H9 (cell line): ENCODE measurements at regions not wholly inside any gene's neighbourhood (a gene's known extent, or its start where the extent isn't known, plus 50 kb on each side); places are given as distances from the start of the nearest gene placed in this dataset.
A peak's percentile ranks its signal among the peaks of the same experiment; 100 is the strongest.

Experiments
- DNase-seq: peaks from one replicate; pipeline ENCODE4 v3.0.0-alpha.2; 2017
- H2AFZ ChIP-seq: one replicate; pipeline ENCODE4 v1.6.1; 2013; ENCODE audit warnings: mild to moderate bottlenecking, low read length, control low read depth, moderate library complexity
- H2AK5ac ChIP-seq: 2 replicates; pipeline ENCODE4 v1.6.1; 2013; ENCODE audit warnings: low read length, control low read depth, mixed read lengths; ENCODE audit not compliant: insufficient read length
- H2BK120ac ChIP-seq: one replicate; pipeline ENCODE4 v1.6.1; 2013; ENCODE audit warnings: low read depth, mild to moderate bottlenecking, low read length, control low read depth, inconsistent platforms; ENCODE audit not compliant: poor library complexity, severe bottlenecking
- H2BK12ac ChIP-seq: 2 replicates; pipeline ENCODE4 v1.6.1; 2013; ENCODE audit warnings: low read length, control low read depth, mixed read lengths, low read depth; ENCODE audit not compliant: insufficient read length
- H2BK15ac ChIP-seq: 2 replicates; pipeline ENCODE4 v1.6.1; 2013; ENCODE audit warnings: low read depth, low read length, control low read depth
- H2BK20ac ChIP-seq: one replicate; pipeline ENCODE4 v1.6.1; 2013; ENCODE audit warnings: low read depth, mild to moderate bottlenecking, low read length, control low read depth, inconsistent platforms; ENCODE audit not compliant: poor library complexity, severe bottlenecking
- H2BK5ac ChIP-seq: 2 replicates; pipeline ENCODE4 v1.6.1; 2013; ENCODE audit warnings: low read length, control low read depth, mixed read lengths; ENCODE audit not compliant: insufficient read length
- H3K14ac ChIP-seq: 2 replicates; pipeline ENCODE4 v1.6.1; 2013; ENCODE audit warnings: low read length, control low read depth; ENCODE audit not compliant: insufficient read depth
- H3K18ac ChIP-seq: 2 replicates; pipeline ENCODE4 v1.6.1; 2013; ENCODE audit warnings: low read depth, mild to moderate bottlenecking, mixed read lengths, low read length, control low read depth; ENCODE audit not compliant: insufficient read length
- H3K23ac ChIP-seq: 2 replicates; pipeline ENCODE4 v1.6.1; 2013; ENCODE audit warnings: low read length, control low read depth, mixed read lengths, low read depth; ENCODE audit not compliant: insufficient read length
- H3K23me2 ChIP-seq: 2 replicates; pipeline ENCODE4 v1.6.1; 2013; ENCODE audit warnings: low read depth, mild to moderate bottlenecking, mixed read lengths, low read length, control low read depth; ENCODE audit not compliant: insufficient read length, poor library complexity, severe bottlenecking
- H3K27ac ChIP-seq: 2 replicates; pipeline ENCODE4 v1.5.1; 2013; ENCODE audit warnings: low read length, control low read depth, mixed read lengths, low read depth; ENCODE audit not compliant: insufficient read length
- H3K27me3 ChIP-seq: 2 replicates; pipeline ENCODE4 v1.6.1; 2013; ENCODE audit warnings: low read length, control low read depth, inconsistent platforms; ENCODE audit not compliant: insufficient read depth
- H3K4ac ChIP-seq: 2 replicates; pipeline ENCODE4 v1.6.1; 2013; ENCODE audit warnings: low read depth, mild to moderate bottlenecking, control low read depth, inconsistent platforms, low read length, moderate library complexity
- H3K4me1 ChIP-seq: 2 replicates; pipeline ENCODE4 v1.6.1; 2013; ENCODE audit warnings: low read length, control low read depth, inconsistent platforms; ENCODE audit not compliant: insufficient read depth
- H3K4me2 ChIP-seq: 2 replicates; pipeline ENCODE4 v1.6.1; 2013; ENCODE audit warnings: low read length, control low read depth, mixed read lengths; ENCODE audit not compliant: insufficient read length, insufficient read depth
- H3K56ac ChIP-seq: 2 replicates; pipeline ENCODE4 v1.6.1; 2013; ENCODE audit warnings: low read depth, mild to moderate bottlenecking, mixed read lengths, low read length, control low read depth; ENCODE audit not compliant: insufficient read length
- H3K79me1 ChIP-seq: 2 replicates; pipeline ENCODE4 v1.6.1; 2013; ENCODE audit warnings: low read depth, mild to moderate bottlenecking, moderate library complexity, low read length, control low read depth, inconsistent platforms; ENCODE audit not compliant: insufficient read depth, poor library complexity, severe bottlenecking
- H3K79me2 ChIP-seq: 2 replicates; pipeline ENCODE4 v1.6.1; 2013; ENCODE audit warnings: low read length, control low read depth, inconsistent platforms; ENCODE audit not compliant: insufficient read depth
- H3K9ac ChIP-seq: 2 replicates; pipeline ENCODE4 v1.6.1; 2013; ENCODE audit warnings: low read length, control low read depth, mixed read lengths; ENCODE audit not compliant: insufficient read length; ENCODE audit errors: extremely low read depth
- H3K9me3 ChIP-seq: one replicate; pipeline ENCODE4 v1.6.1; 2013; ENCODE audit warnings: low read depth, low read length, inconsistent platforms; ENCODE audit not compliant: control insufficient read depth
- H3T11ph ChIP-seq: one replicate; pipeline ENCODE4 v1.6.1; 2013; ENCODE audit warnings: mild to moderate bottlenecking, low read length, control low read depth, inconsistent platforms
- H4K20me1 ChIP-seq: one replicate; pipeline ENCODE4 v1.6.1; 2013; ENCODE audit not compliant: control insufficient read depth, insufficient read length, insufficient read depth
- H4K5ac ChIP-seq: 2 replicates; pipeline ENCODE4 v1.6.1; 2013; ENCODE audit warnings: low read depth, mild to moderate bottlenecking, mixed read lengths, low read length, control low read depth; ENCODE audit not compliant: insufficient read length
- H4K8ac ChIP-seq: replicated peaks from 2 replicates; pipeline ENCODE4 v1.6.1; 2013; ENCODE audit warnings: low read length, control low read depth, mixed read lengths, low read depth; ENCODE audit not compliant: insufficient read length
- H4K91ac ChIP-seq: 2 replicates; pipeline ENCODE4 v1.6.1; 2013; ENCODE audit warnings: low read depth, mild to moderate bottlenecking, moderate library complexity, mixed read lengths, low read length, control low read depth; ENCODE audit not compliant: insufficient read length
- H3K27ac Mint-ChIP-seq, 3 experiments: 2 replicates in 2 of 3; 3 replicates in 1 of 3; pipeline ENCODE4 v1.8.0; 2020 to 2021; ENCODE audit warnings: mixed read lengths in 3 of 3, mild to moderate bottlenecking in 1 of 3, moderate library complexity in 1 of 3
- H3K27me3 Mint-ChIP-seq: 2 replicates; pipeline ENCODE4 v1.8.0; 2021; ENCODE audit warnings: low read depth, mild to moderate bottlenecking, moderate library complexity, mixed read lengths
- H3K36me3 Mint-ChIP-seq, 3 experiments: 2 replicates in 2 of 3; 3 replicates in 1 of 3; pipeline ENCODE4 v1.8.0; 2020 to 2021; ENCODE audit warnings: low read depth in 3 of 3, mixed read lengths in 3 of 3; ENCODE audit not compliant: insufficient read depth in 1 of 3
- H3K4me1 Mint-ChIP-seq, 2 experiments: 2 replicates each; pipeline ENCODE4 v1.8.0; 2020; ENCODE audit warnings: mixed read lengths in 2 of 2
- H3K4me3 Mint-ChIP-seq, 2 experiments: 2 replicates in 1 of 2; 3 replicates in 1 of 2; pipeline ENCODE4 v1.8.0; 2020 to 2021; ENCODE audit warnings: mild to moderate bottlenecking in 2 of 2, mixed read lengths in 2 of 2, moderate library complexity in 1 of 2
- H3K9me3 Mint-ChIP-seq, 2 experiments: 2 replicates in 1 of 2; 3 replicates in 1 of 2; pipeline ENCODE4 v1.8.0; 2020; ENCODE audit warnings: mild to moderate bottlenecking in 2 of 2, mixed read lengths in 2 of 2, moderate library complexity in 1 of 2
- CTCF ChIP-seq: fragments of 200-600 bp; sonication (generic); conservative IDR thresholded peaks from 3 replicates; pipeline ENCODE4 v1.8.0; 2021; ENCODE audit warnings: antibody characterized with exemption, mild to moderate bottlenecking
- WGBS: extraction: QIAGEN DNeasy Blood & Tissue Kit; methylation state at CpG from one replicate; pipeline ENCODE4 v1.1.7; 2013; ENCODE audit warnings: missing lambda C conversion rate, low lambda C conversion rate, mixed read lengths; ENCODE audit not compliant: insufficient read length; ENCODE audit errors: extremely low coverage; 5-methylcytosine and 5-hydroxymethylcytosine counted together

GRCh38 chr2:505941-506340 is 171.3 kb downstream of the TMEM18 start:
- Histone ChIP-seq H3K9me3 (peaks cover 4% of the 10 kb centered on the region), H3K27me3 (no peaks in the 10 kb centered on the region), H3K18ac (no peak overlapping the region), H2BK12ac (no peak overlapping the region), H3K27ac (no peak overlapping the region), H3K4ac (no peak overlapping the region), H3K4me2 (no peak overlapping the region), H2AK5ac (no peak overlapping the region), H3K56ac (no peak overlapping the region), H4K20me1 (no peaks in the 10 kb centered on the region), H2AFZ (no peak overlapping the region), H3K79me1 (no peaks in the 10 kb centered on the region), H2BK20ac (no peak overlapping the region), H3K9ac (no peak overlapping the region), H2BK120ac (no peak overlapping the region), H4K91ac (no peak overlapping the region), H2BK15ac (no peak overlapping the region), H3K23ac (no peak overlapping the region), H3K23me2 (no peaks in the 10 kb centered on the region), H3K79me2 (no peaks in the 10 kb centered on the region), H3K14ac (no peak overlapping the region), H4K5ac (no peak overlapping the region), H4K8ac (no peak overlapping the region), H3T11ph (no peak overlapping the region), H2BK5ac (no peak overlapping the region), H3K4me1 (peaks cover 2% of the 10 kb centered on the region; the same call in 1 of the 2 replicates)
- DNase-seq = peak; percentile 45
- Mint-ChIP-seq H3K36me3 (no peaks in the 10 kb centered on the region), H3K27me3 (peaks cover 75% of the 10 kb centered on the region), H3K27ac (no peak overlapping the region), H3K4me3 (no peak overlapping the region), H3K9me3 (peaks cover 0 to 5% of the 10 kb centered on the region in 2 experiments; a peak in 4 of 5 replicates), H3K4me1 (peaks cover 17 to 18% of the 10 kb centered on the region in 2 experiments)
- no CpG with 5 or more reads among the region's 8 CpGs for WGBS
- TF ChIP-seq CTCF = no peak
